HL-60 (cell line): ENCODE measurements at regions not wholly inside any gene's neighbourhood (a gene's known extent, or its start where the extent isn't known, plus 50 kb on each side); places are given as distances from the start of the nearest gene placed in this dataset.

Source experiments
- CTCF ChIP-seq: IDR thresholded peaks from one replicate; pipeline ENCODE4 v1.5.1; 2011; ENCODE audit warnings: low read length, control low read depth, inconsistent platforms; ENCODE audit not compliant: insufficient read depth
- GABPA ChIP-seq: IDR thresholded peaks from 2 replicates; pipeline ENCODE4 v1.6.1; 2012; ENCODE audit warnings: low read depth
- POLR2AphosphoS5 ChIP-seq: IDR thresholded peaks from 2 replicates; pipeline ENCODE4 v1.6.1; 2012; ENCODE audit warnings: low read depth
- REST ChIP-seq: IDR thresholded peaks from 2 replicates; pipeline ENCODE4 v1.6.1; 2012; ENCODE audit warnings: low read depth; ENCODE audit not compliant: insufficient replicate concordance

GRCh38 chr2:22596306-22596705, 788.7 kb upstream of the KLHL29 start:
- no peak for TF ChIP-seq POLR2AphosphoS5
- no peak for TF ChIP-seq CTCF
- no peak for TF ChIP-seq REST
- TF ChIP-seq GABPA, result no peak
